22Rv1 (cell line): ENCODE measurements at regions not wholly inside any gene's neighbourhood (a gene's known extent, or its start where the extent isn't known, plus 50 kb on each side); places are given as distances from the start of the nearest gene placed in this dataset.

Source experiments
- ZFX ChIP-seq: fragments of 450-650 bp; IDR thresholded peaks from 2 replicates; pipeline ENCODE4 v1.6.1; 2017; ENCODE audit warnings: antibody characterized with exemption, borderline replicate concordance
- TF ChIP-seq, protein P1 (sequence below): fragments of 450-650 bp; IDR thresholded peaks from 2 replicates; pipeline ENCODE4 v1.5.1; 2017; ENCODE audit warnings: mild to moderate bottlenecking

DNA sequence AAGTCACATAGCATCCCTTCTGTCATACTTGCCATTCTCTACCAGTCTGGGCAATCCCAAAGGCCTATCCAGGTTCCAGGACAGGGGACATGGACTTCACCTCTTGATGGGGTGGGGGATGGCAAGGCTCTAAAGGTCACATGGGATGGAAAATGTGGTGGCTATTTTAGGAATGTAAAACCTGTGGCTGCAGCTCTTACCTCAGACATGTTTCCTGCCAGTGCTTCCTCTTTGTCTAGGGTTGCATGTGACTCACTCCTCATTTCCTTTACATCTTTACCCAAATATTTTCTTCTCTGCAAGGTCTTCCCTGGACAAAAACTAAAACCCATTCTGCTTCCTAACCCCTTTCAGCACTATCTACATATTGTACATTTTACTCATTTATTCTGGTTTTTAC lies 135.7 kb downstream of the BTBD3 start:
- TF ChIP-seq, protein P1, sequence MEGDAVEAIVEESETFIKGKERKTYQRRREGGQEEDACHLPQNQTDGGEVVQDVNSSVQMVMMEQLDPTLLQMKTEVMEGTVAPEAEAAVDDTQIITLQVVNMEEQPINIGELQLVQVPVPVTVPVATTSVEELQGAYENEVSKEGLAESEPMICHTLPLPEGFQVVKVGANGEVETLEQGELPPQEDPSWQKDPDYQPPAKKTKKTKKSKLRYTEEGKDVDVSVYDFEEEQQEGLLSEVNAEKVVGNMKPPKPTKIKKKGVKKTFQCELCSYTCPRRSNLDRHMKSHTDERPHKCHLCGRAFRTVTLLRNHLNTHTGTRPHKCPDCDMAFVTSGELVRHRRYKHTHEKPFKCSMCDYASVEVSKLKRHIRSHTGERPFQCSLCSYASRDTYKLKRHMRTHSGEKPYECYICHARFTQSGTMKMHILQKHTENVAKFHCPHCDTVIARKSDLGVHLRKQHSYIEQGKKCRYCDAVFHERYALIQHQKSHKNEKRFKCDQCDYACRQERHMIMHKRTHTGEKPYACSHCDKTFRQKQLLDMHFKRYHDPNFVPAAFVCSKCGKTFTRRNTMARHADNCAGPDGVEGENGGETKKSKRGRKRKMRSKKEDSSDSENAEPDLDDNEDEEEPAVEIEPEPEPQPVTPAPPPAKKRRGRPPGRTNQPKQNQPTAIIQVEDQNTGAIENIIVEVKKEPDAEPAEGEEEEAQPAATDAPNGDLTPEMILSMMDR, result no peak
- TF ChIP-seq ZFX, result no peak
